ENCODE measurements at regions not wholly inside any gene's neighbourhood (a gene's known extent, or its start where the extent isn't known, plus 50 kb on each side); places are given as distances from the start of the nearest gene placed in this dataset.

DNA sequence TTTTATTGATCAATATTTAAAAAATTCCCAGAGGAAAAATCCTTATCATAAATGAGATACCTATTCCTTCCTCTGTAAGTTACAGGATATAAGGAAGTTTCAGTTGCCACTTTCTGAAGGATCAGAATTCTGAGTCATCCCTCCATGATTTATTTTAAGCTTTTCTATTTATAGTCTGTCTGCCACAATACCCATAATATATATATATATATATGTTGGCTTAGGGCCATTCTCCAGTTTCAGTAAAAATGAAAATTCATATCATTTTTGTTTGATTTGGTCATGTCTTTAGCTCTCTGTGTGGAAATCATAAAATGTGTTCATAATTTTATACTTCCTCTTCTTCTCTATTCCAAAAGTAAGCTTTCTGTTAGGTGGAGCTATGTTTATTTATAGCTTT lies 215.8 kb upstream of the CYLC2 start:
- TF ChIP-seq POLR2A (IDR thresholded peaks at IDR 0.05) = no peak
- TF ChIP-seq, protein P1, sequence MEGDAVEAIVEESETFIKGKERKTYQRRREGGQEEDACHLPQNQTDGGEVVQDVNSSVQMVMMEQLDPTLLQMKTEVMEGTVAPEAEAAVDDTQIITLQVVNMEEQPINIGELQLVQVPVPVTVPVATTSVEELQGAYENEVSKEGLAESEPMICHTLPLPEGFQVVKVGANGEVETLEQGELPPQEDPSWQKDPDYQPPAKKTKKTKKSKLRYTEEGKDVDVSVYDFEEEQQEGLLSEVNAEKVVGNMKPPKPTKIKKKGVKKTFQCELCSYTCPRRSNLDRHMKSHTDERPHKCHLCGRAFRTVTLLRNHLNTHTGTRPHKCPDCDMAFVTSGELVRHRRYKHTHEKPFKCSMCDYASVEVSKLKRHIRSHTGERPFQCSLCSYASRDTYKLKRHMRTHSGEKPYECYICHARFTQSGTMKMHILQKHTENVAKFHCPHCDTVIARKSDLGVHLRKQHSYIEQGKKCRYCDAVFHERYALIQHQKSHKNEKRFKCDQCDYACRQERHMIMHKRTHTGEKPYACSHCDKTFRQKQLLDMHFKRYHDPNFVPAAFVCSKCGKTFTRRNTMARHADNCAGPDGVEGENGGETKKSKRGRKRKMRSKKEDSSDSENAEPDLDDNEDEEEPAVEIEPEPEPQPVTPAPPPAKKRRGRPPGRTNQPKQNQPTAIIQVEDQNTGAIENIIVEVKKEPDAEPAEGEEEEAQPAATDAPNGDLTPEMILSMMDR (IDR thresholded peaks at IDR 0.05) = no peak

Data from uterus (tissue), 2 donors.